DOHH2 (cell line): ENCODE measurements at regions not wholly inside any gene's neighbourhood (a gene's known extent, or its start where the extent isn't known, plus 50 kb on each side); places are given as distances from the start of the nearest gene placed in this dataset.

Experiments used
- H3F3A ChIP-seq: fragments of 200-600 bp; sonication (generic), shearing (Covaris generic); 2 replicates; pipeline ENCODE4 v1.6.0; 2016; ENCODE audit warnings: antibody characterized with exemption, mild to moderate bottlenecking; ENCODE audit not compliant: control insufficient read depth, insufficient read depth
- H3K27ac ChIP-seq: fragments of 200-600 bp; sonication (generic); 2 replicates; pipeline ENCODE4 v1.5.1; 2014; ENCODE audit warnings: low read depth, mild to moderate bottlenecking, low read length, moderate library complexity
- H3K27me3 ChIP-seq: fragments of 200-600 bp; sonication (generic); 2 replicates; pipeline ENCODE4 v1.6.1; 2014; ENCODE audit warnings: mild to moderate bottlenecking, low read length, mixed read lengths; ENCODE audit not compliant: control insufficient read depth
- H3K36me3 ChIP-seq: fragments of 200-600 bp; sonication (generic); 2 replicates; pipeline ENCODE4 v1.6.1; 2014; ENCODE audit warnings: mild to moderate bottlenecking, low read length, moderate library complexity, mixed read lengths; ENCODE audit not compliant: control insufficient read depth
- H3K4me1 ChIP-seq: fragments of 200-600 bp; sonication (generic); 2 replicates; pipeline ENCODE4 v1.6.1; 2014; ENCODE audit warnings: mild to moderate bottlenecking, low read length, mixed read lengths; ENCODE audit not compliant: control insufficient read depth
- H3K4me2 ChIP-seq: fragments of 200-600 bp; sonication (generic); 2 replicates; pipeline ENCODE4 v1.6.0; 2014; ENCODE audit warnings: mild to moderate bottlenecking, low read length, moderate library complexity
- H3K4me3 ChIP-seq: fragments of 200-600 bp; sonication (generic); 2 replicates; pipeline ENCODE4 v1.5.1; 2014; ENCODE audit warnings: mild to moderate bottlenecking, low read length, mixed read lengths
- H3K79me2 ChIP-seq: fragments of 200-600 bp; sonication (generic); 2 replicates; pipeline ENCODE4 v1.6.1; 2014; ENCODE audit warnings: mild to moderate bottlenecking, low read length, mixed read lengths; ENCODE audit not compliant: control insufficient read depth
- H3K9me2 ChIP-seq: fragments of 200-600 bp; sonication (generic); replicated peaks from 2 replicates; pipeline ENCODE4 v1.6.1; 2014; ENCODE audit warnings: mild to moderate bottlenecking, low read length, mixed read lengths; ENCODE audit not compliant: control insufficient read depth
- H3K9me3 ChIP-seq: fragments of 200-600 bp; sonication (generic); 2 replicates; pipeline ENCODE4 v1.6.1; 2014; ENCODE audit warnings: antibody characterized with exemption, low read length, mixed read lengths; ENCODE audit not compliant: control insufficient read depth, insufficient read depth
- H4K20me1 ChIP-seq: fragments of 200-600 bp; sonication (generic); 2 replicates; pipeline ENCODE4 v1.6.0; 2014; ENCODE audit warnings: low read depth, mild to moderate bottlenecking, antibody characterized with exemption, low read length, moderate library complexity; ENCODE audit not compliant: control insufficient read depth, insufficient read depth
- EZH2phosphoT487 ChIP-seq: fragments of 200-600 bp; sonication (generic); IDR thresholded peaks from 2 replicates; pipeline ENCODE4 v1.6.1; 2017; ENCODE audit warnings: borderline replicate concordance, mild to moderate bottlenecking, antibody characterized with exemption, low read length, moderate library complexity, mixed read lengths
- TF ChIP-seq, protein P1 (sequence below): fragments of 200-600 bp; sonication (generic); IDR thresholded peaks from one replicate; pipeline ENCODE4 v1.5.1; 2014; ENCODE audit warnings: antibody characterized with exemption, mild to moderate bottlenecking, low read depth, low read length; ENCODE audit not compliant: poor library complexity, severe bottlenecking

DNA sequence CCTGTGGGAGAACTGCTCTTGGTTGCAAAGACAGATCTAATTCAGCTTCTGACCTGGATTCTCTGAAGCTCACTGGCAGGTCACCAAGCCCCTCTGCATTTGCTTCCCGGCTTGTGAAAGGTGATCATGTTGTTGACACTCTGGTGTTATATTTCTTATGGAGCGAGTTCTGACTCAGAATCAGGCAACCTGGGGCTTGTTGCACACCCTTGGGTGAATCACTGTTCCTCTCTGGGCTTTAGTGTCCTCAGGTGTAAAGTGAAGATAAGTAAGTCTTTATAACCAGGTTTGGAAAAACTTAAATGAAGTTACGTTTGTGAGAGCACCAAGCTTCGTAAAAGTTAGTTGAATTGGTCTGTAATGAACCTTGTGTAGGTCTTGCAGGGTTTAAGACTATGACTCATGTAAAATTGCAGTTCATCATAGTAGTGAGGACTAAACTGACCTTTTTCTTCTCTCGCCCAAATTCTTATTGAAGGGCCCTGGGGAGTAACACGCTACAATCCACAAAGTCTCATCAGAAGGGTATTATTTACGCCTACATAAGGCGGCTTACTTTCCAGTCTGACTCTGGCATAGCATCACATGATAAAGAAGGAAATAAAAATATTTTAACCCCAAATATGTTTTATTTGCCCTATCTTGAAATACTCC lies 218.6 kb downstream of the TMEM38B start:
- H3F3A ChIP-seq = no peaks in the 10 kb centered on the region
- no peaks in the 10 kb centered on the region for H3K36me3 ChIP-seq
- no peaks in the 10 kb centered on the region for H3K9me2 ChIP-seq
- H3K79me2 ChIP-seq = no peaks in the 10 kb centered on the region
- no peaks in the 10 kb centered on the region for H4K20me1 ChIP-seq
- no peak for TF ChIP-seq EZH2phosphoT487
- TF ChIP-seq, protein P1, sequence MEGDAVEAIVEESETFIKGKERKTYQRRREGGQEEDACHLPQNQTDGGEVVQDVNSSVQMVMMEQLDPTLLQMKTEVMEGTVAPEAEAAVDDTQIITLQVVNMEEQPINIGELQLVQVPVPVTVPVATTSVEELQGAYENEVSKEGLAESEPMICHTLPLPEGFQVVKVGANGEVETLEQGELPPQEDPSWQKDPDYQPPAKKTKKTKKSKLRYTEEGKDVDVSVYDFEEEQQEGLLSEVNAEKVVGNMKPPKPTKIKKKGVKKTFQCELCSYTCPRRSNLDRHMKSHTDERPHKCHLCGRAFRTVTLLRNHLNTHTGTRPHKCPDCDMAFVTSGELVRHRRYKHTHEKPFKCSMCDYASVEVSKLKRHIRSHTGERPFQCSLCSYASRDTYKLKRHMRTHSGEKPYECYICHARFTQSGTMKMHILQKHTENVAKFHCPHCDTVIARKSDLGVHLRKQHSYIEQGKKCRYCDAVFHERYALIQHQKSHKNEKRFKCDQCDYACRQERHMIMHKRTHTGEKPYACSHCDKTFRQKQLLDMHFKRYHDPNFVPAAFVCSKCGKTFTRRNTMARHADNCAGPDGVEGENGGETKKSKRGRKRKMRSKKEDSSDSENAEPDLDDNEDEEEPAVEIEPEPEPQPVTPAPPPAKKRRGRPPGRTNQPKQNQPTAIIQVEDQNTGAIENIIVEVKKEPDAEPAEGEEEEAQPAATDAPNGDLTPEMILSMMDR = no peak
- no peak overlapping the region for H3K4me3 ChIP-seq
- no peaks in the 10 kb centered on the region for H3K9me3 ChIP-seq
- H3K4me1 ChIP-seq = no peaks in the 10 kb centered on the region
- H3K27me3 ChIP-seq = 0 out of 2 replicates have a peak, but pooled peaks cover 2% of the 10 kb centered on the region
- no peak overlapping the region for H3K4me2 ChIP-seq
- H3K27ac ChIP-seq = no peak overlapping the region

GRCh38 chr9:105921057-105921726 lies 226.9 kb downstream of the TMEM38B start:
- H3K79me2 ChIP-seq = no peaks in the 10 kb centered on the region
- H3K4me2 ChIP-seq = no peak overlapping the region
- no peaks in the 10 kb centered on the region for H4K20me1 ChIP-seq

DNA sequence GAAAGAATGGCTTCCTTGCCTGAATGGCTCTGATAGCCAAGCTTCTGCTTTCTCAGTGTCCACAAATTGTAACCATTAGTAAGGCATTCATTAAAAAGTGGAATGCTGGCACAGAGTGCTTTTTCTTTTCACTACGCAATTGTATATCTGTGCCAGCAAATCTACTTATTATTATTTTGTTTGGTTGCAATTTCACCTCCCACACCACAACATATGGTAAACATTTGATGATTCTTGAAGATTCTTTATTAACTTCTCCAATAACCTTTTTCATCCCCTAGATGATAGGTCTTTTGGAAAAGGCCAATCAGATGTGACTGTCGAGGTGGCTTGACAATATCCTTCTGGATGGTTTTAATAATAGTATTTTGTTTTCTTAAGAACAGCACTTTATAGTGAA lies 234.1 kb downstream of the TMEM38B start:
- no peaks in the 10 kb centered on the region for H3K36me3 ChIP-seq
- H3K79me2 ChIP-seq = no peaks in the 10 kb centered on the region
- no peak overlapping the region for H3K4me2 ChIP-seq
- no peaks in the 10 kb centered on the region for H3K4me1 ChIP-seq
- no peaks in the 10 kb centered on the region for H3K9me3 ChIP-seq
- TF ChIP-seq, protein P1 = no peak
- H3K9me2 ChIP-seq = no peaks in the 10 kb centered on the region
- H4K20me1 ChIP-seq = no peaks in the 10 kb centered on the region
- H3F3A ChIP-seq = no peaks in the 10 kb centered on the region
- H3K27ac ChIP-seq = no peak overlapping the region
- H3K4me3 ChIP-seq = no peak overlapping the region
- no peaks in the 10 kb centered on the region; the same call in 1 of the 2 replicates for H3K27me3 ChIP-seq

More at GRCh38 chr9:105921057-105921726, 226.9 kb downstream of the TMEM38B start:
- H3K27me3 ChIP-seq = no peaks in the 10 kb centered on the region
- H3K4me1 ChIP-seq = no peaks in the 10 kb centered on the region
- H3K9me3 ChIP-seq = no peaks in the 10 kb centered on the region
- TF ChIP-seq, protein P1 = no peak
- TF ChIP-seq EZH2phosphoT487 = no peak
- H3K4me3 ChIP-seq = no peak overlapping the region
- H3K36me3 ChIP-seq = no peaks in the 10 kb centered on the region
- no peaks in the 10 kb centered on the region for H3F3A ChIP-seq
- H3K27ac ChIP-seq = no peak overlapping the region
- no peaks in the 10 kb centered on the region for H3K9me2 ChIP-seq
